MM.1S (cell line): ENCODE measurements at regions not wholly inside any gene's neighbourhood (a gene's known extent, or its start where the extent isn't known, plus 50 kb on each side); places are given as distances from the start of the nearest gene placed in this dataset.

Experiments
- CTCF ChIP-seq: fragments of 300-600 bp; sonication (generic); IDR thresholded peaks from 2 replicates; pipeline ENCODE4 v1.5.1; 2016; ENCODE audit warnings: antibody characterized with exemption, low read length, mixed read lengths
- EZH2phosphoT487 ChIP-seq: fragments of 300-600 bp; sonication (generic); IDR thresholded peaks from 2 replicates; pipeline ENCODE4 v1.6.1; 2018; ENCODE audit warnings: antibody characterized with exemption, low read length

- TF ChIP-seq CTCF = no peak
- no peak for TF ChIP-seq EZH2phosphoT487
These were observed 548.5 kb downstream of the CHSY3 start for GRCh38 chr5:130452744-130453143.
